RWPE2 (cell line): ENCODE measurements at regions not wholly inside any gene's neighbourhood (a gene's known extent, or its start where the extent isn't known, plus 50 kb on each side); places are given as distances from the start of the nearest gene placed in this dataset.

Source experiments
- ATAC-seq: fragments of 200-7000 bp; cut with Tn5 transposase; 3 replicates; pipeline ENCODE4 v1.9.1; 2021; ENCODE audit warnings: low read depth
- DNase-seq: peaks from one replicate; pipeline ENCODE4 v3.0.0-alpha.2; 2020; ENCODE audit warnings: low spot score
- H3K27ac ChIP-seq: fragments of 450-650 bp; 2 replicates; pipeline ENCODE4 v1.5.1; 2017; ENCODE audit warnings: mild to moderate bottlenecking; ENCODE audit not compliant: poor library complexity, severe bottlenecking
- H3K27me3 ChIP-seq: fragments of 250-450 bp; sonication (Bioruptor Pico); 2 replicates; pipeline ENCODE4 v1.5.1; 2021; ENCODE audit warnings: mild to moderate bottlenecking, moderate library complexity; ENCODE audit not compliant: insufficient read depth, poor library complexity, severe bottlenecking
- H3K36me3 ChIP-seq: fragments of 250-450 bp; sonication (Bioruptor Pico); 2 replicates; pipeline ENCODE4 v1.5.1; 2020; ENCODE audit warnings: low read depth, mild to moderate bottlenecking, moderate library complexity
- H3K4me1 ChIP-seq: fragments of 250-450 bp; sonication (Bioruptor Pico); 2 replicates; pipeline ENCODE4 v1.5.1; 2021; ENCODE audit warnings: mild to moderate bottlenecking, moderate library complexity; ENCODE audit not compliant: insufficient read depth, poor library complexity, severe bottlenecking
- H3K4me3 ChIP-seq: fragments of 250-450 bp; sonication (Bioruptor Pico); 2 replicates; pipeline ENCODE4 v1.5.1; 2021; ENCODE audit warnings: mild to moderate bottlenecking, moderate library complexity; ENCODE audit not compliant: severe bottlenecking
- H3K9me3 ChIP-seq: fragments of 250-450 bp; sonication (Bioruptor Pico); 2 replicates; pipeline ENCODE4 v1.5.1; 2021; ENCODE audit warnings: mild to moderate bottlenecking, moderate library complexity; ENCODE audit not compliant: severe bottlenecking
- CTCF ChIP-seq: fragments of 450-650 bp; IDR thresholded peaks from one replicate; pipeline ENCODE4 v1.5.1; 2017; ENCODE audit warnings: mild to moderate bottlenecking, moderate library complexity; ENCODE audit not compliant: poor library complexity, severe bottlenecking

DNA sequence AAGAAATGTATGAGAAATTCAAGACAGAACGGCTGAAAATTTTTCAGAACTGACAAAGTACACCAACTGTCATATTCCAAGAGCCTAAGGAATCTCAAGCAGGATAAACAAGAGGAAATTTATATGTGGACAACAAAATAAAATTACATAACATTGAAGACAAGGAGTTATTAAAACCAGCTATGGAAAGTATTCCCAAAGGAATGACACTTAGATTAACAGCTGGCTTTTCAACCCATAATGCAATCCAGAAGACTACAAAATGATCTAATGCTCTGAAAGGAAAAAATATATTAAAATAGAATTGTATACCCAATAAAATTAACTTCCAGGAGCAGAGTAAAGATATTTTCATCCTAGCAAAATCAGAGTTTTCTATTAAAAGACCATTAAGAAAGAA, 132.2 kb upstream of the BNIP2 start:
- peaks cover 12% of the 10 kb centered on the region for H3K9me3 ChIP-seq
- H3K36me3 ChIP-seq = 0 out of 2 replicates have a peak, but pooled peaks cover 3% of the 10 kb centered on the region
- ATAC-seq (no peak), DNase-seq (no peak)
- TF ChIP-seq CTCF = no peak
- H3K4me3 ChIP-seq = no peak overlapping the region
- H3K27me3 ChIP-seq = no peaks in the 10 kb centered on the region
- H3K4me1 ChIP-seq = peaks cover 15% of the 10 kb centered on the region
- no peak overlapping the region for H3K27ac ChIP-seq

DNA sequence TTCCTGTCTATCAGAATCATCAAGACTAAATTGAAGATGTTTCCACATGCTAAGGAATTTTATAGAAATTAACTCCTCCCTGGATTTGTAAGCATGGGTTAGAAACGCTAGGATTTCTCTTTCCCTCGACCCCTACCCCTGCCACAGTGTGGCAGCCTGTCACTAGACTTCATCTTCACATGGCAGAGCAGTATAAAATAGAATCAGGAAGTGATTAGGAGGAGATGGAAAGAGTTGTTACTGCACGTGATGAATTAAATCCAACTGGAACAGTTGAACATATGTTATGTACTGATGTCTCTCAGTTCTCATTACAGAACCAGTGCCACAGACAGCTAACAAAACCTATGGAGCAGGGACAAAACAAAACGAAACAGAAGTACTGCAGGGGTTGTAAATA, 130.0 kb upstream of the BNIP2 start:
- no peak overlapping the region for H3K27ac ChIP-seq
- TF ChIP-seq CTCF = peak; percentile 70
- no peak overlapping the region for H3K4me3 ChIP-seq
- peaks cover 9% of the 10 kb centered on the region for H3K4me1 ChIP-seq
- DNase-seq (no peak), ATAC-seq (peak; percentile 67; the same call in 1 of the 3 replicates)
- H3K9me3 ChIP-seq = peaks cover 9% of the 10 kb centered on the region
- H3K36me3 ChIP-seq = 0 out of 2 replicates have a peak, but pooled peaks cover 3% of the 10 kb centered on the region
- no peaks in the 10 kb centered on the region for H3K27me3 ChIP-seq

DNA sequence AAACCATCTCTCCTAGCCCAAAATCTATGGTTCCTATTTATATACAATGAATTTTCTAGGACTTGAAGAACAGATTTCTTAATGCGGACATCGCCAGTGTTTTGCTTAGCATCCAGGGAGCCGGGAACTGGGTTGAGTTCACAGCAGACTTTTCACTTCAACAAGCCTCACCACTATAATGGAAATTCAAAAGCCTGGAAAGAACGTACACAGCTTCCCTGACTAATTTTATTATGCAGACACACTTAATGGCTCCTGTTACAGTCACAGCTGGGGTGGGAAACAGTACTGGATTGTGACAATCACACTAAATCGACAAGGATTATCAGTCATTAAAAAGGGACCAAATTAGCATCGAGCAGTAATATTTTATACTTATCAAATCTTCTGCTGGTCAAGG, 129.2 kb upstream of the BNIP2 start:
- ATAC-seq (no peak), DNase-seq (no peak)
- no peak overlapping the region for H3K4me3 ChIP-seq
- no peak overlapping the region for H3K27ac ChIP-seq
- peaks cover 2% of the 10 kb centered on the region for H3K9me3 ChIP-seq
- H3K4me1 ChIP-seq = peaks cover 9% of the 10 kb centered on the region
- TF ChIP-seq CTCF = no peak
- no peaks in the 10 kb centered on the region for H3K27me3 ChIP-seq
- no peaks in the 10 kb centered on the region for H3K36me3 ChIP-seq

GRCh38 chr15:59817834-59818233, 128.7 kb upstream of the BNIP2 start:
- Histone ChIP-seq H3K27me3 (no peaks in the 10 kb centered on the region), H3K27ac (no peak overlapping the region), H3K4me1 (peaks cover 9% of the 10 kb centered on the region), H3K36me3 (no peaks in the 10 kb centered on the region), H3K9me3 (no peaks in the 10 kb centered on the region), H3K4me3 (no peak overlapping the region)
- ATAC-seq (no peak), DNase-seq (no peak)
- TF ChIP-seq CTCF = no peak

GRCh38 chr15:59817053-59817452, 127.9 kb upstream of the BNIP2 start:
- no peak overlapping the region for H3K4me3 ChIP-seq
- peaks cover 9% of the 10 kb centered on the region for H3K4me1 ChIP-seq
- DNase-seq (no peak), ATAC-seq (no peak)
- no peak overlapping the region for H3K27ac ChIP-seq
- no peaks in the 10 kb centered on the region for H3K27me3 ChIP-seq
- H3K36me3 ChIP-seq = no peaks in the 10 kb centered on the region
- no peaks in the 10 kb centered on the region for H3K9me3 ChIP-seq
- TF ChIP-seq CTCF = no peak
